K562 (cell line): ENCODE measurements at regions not wholly inside any gene's neighbourhood (a gene's known extent, or its start where the extent isn't known, plus 50 kb on each side); places are given as distances from the start of the nearest gene placed in this dataset.

Experiments used
- ATAC-seq: fragments of 200-7000 bp; cut with Tn5 transposase; 3 replicates; pipeline ENCODE4 v1.9.1; 2020; ENCODE audit warnings: moderate library complexity
- BruUV-seq: library from RNA; stranded (reverse); fragments of 400-500 nt; replicated peaks from 2 replicates; lab custom pipeline; 2021; lab: Mats Ljungman, UMichigan
- CTCF ChIA-PET: fragments of 300-600 bp; formaldehyde crosslinking; extraction: SDS; loops from one replicate; lab custom pipeline; 2021; ENCODE audit warnings: low intra/inter-chr PET ratio; lab: Yijun Ruan, JAX
- POLR2A ChIA-PET: fragments of 300-600, 350-650 bp; sonication (Branson Sonifier 250); formaldehyde crosslinking; extraction: SDS; loops from one replicate; lab custom pipeline; 2021; ENCODE audit warnings: antibody characterized with exemption, inconsistent platforms; lab: Yijun Ruan, JAX
- DNase-seq, 4 experiments: peaks; one replicate each; pipeline versions ENCODE4 v3.0.0 to v3.0.0-alpha.2; 2011 to 2018; ENCODE audit warnings: low spot score in 3 of 4, mixed read lengths in 3 of 4; ENCODE audit errors: extremely low read depth in 1 of 4
- FAIRE-seq: peaks from 2 replicates; lab custom pipeline; 2011; peaks lifted over from hg19 to GRCh38; lab: Jason Lieb, UNC
- H2AFZ ChIP-seq: 2 replicates; pipeline ENCODE4 v1.6.0; 2011; ENCODE audit warnings: low read depth, low read length, control low read depth, inconsistent platforms
- H3K27ac ChIP-seq: fragments of 200-600 bp; 3 replicates; pipeline ENCODE4 v1.8.0; 2011; ENCODE audit warnings: low read depth, mild to moderate bottlenecking, control low read depth, inconsistent platforms, low read length, moderate library complexity, mixed read lengths; ENCODE audit errors: extremely low read depth
- H3K27me3 ChIP-seq, 2 experiments: fragments of 300-600 bp in 1 of 2; 2 replicates in 1 of 2; 3 replicates in 1 of 2; pipeline versions ENCODE4 v1.6.0 to v1.8.0; 2011; ENCODE audit warnings: inconsistent platforms in 2 of 2, low read length in 2 of 2, mild to moderate bottlenecking in 1 of 2, mixed read lengths in 1 of 2, moderate library complexity in 1 of 2; ENCODE audit not compliant: control insufficient read depth in 2 of 2, insufficient read depth in 2 of 2
- H3K36me3 ChIP-seq: fragments of 300-600 bp; 3 replicates; pipeline ENCODE4 v1.8.0; 2011; ENCODE audit warnings: mild to moderate bottlenecking, low read length, inconsistent platforms; ENCODE audit not compliant: control insufficient read depth, insufficient read depth
- H3K4me1 ChIP-seq, 2 experiments: fragments of 200-600 bp in 1 of 2; replicated peaks in 1 of 2; 2 replicates in 1 of 2; 3 replicates in 1 of 2; pipeline versions ENCODE4 v1.5.1 to v1.8.0; 2011; ENCODE audit warnings: inconsistent platforms in 2 of 2, low read length in 2 of 2, mild to moderate bottlenecking in 1 of 2, mixed read lengths in 1 of 2, moderate library complexity in 1 of 2; ENCODE audit not compliant: control insufficient read depth in 2 of 2, insufficient read depth in 2 of 2
- H3K4me2 ChIP-seq: 2 replicates; pipeline ENCODE4 v1.6.1; 2011; ENCODE audit warnings: low read length, control low read depth, inconsistent platforms, mixed read lengths; ENCODE audit not compliant: insufficient read depth
- H3K4me3 ChIP-seq: fragments of 200-600 bp; sonication (generic), shearing (Covaris generic); 2 replicates; pipeline ENCODE4 v1.5.1; 2016; ENCODE audit warnings: control low read depth, inconsistent platforms
- H3K79me2 ChIP-seq: fragments of 200-600 bp; 3 replicates; pipeline ENCODE4 v1.8.0; 2011; ENCODE audit warnings: low read length, inconsistent platforms; ENCODE audit not compliant: control insufficient read depth, insufficient read depth
- H3K9ac ChIP-seq, 2 experiments: 2 replicates each; pipeline versions ENCODE4 v1.6.0 to v1.6.1; 2011; ENCODE audit warnings: low read depth in 2 of 2, low read length in 2 of 2, control low read depth in 1 of 2, inconsistent platforms in 1 of 2, mild to moderate bottlenecking in 1 of 2, mixed read lengths in 1 of 2; ENCODE audit not compliant: insufficient read depth in 1 of 2
- H3K9me1 ChIP-seq: one replicate; pipeline ENCODE4 v1.6.0; 2011; ENCODE audit warnings: inconsistent platforms, mild to moderate bottlenecking, low read length, moderate library complexity; ENCODE audit not compliant: control insufficient read depth, insufficient read depth
- H3K9me3 ChIP-seq: replicated peaks from 2 replicates; pipeline ENCODE4 v1.5.1; 2011; ENCODE audit warnings: low read depth, low read length, inconsistent platforms; ENCODE audit not compliant: control insufficient read depth, insufficient read depth
- H4K20me1 ChIP-seq: replicated peaks from 2 replicates; pipeline ENCODE4 v1.6.1; 2011; ENCODE audit warnings: low read length, inconsistent platforms, mixed read lengths; ENCODE audit not compliant: control insufficient read depth, insufficient read depth
- LEF1 ChIP-seq: fragments of 450-650 bp; IDR thresholded peaks from 2 replicates; pipeline ENCODE4 v1.6.1; 2016; ENCODE audit warnings: mild to moderate bottlenecking
- RAD21 ChIP-seq, 2 experiments: fragments of 250-450 bp in 1 of 2; fragments of 450-650 bp in 1 of 2; sonication (Bioruptor Pico) in 1 of 2; formaldehyde crosslinking in 1 of 2; IDR thresholded peaks in 1 of 2; conservative IDR thresholded peaks in 1 of 2; 2 replicates each; pipeline versions ENCODE4 v1.4.0 to v1.8.0; 2020 to 2022; ENCODE audit warnings: mild to moderate bottlenecking in 2 of 2, moderate library complexity in 1 of 2
- WGBS: fragments of 100-300 bp; shearing (Covaris generic); methylation state at CpG from one replicate; pipeline ENCODE4 v1.1.6; 2016; ENCODE audit warnings: low coverage, mixed read lengths; ENCODE audit not compliant: insufficient coverage; ENCODE audit errors: missing lambda C conversion rate; 5-methylcytosine and 5-hydroxymethylcytosine counted together
- in situ Hi-C: fragments of 300-500 bp; cut with MboI; formaldehyde crosslinking; loops from 4 replicates; pipeline ENCODE4 v1.15.0; 2018; ENCODE audit warnings: inconsistent platforms, mixed read lengths
- intact Hi-C: fragments of 100-400 bp; cut with micrococcal nuclease; formaldehyde crosslinking; loops from 2 replicates; pipeline ENCODE4 v1.14.2; 2022
- TF ChIP-seq, protein P1 (sequence below): fragments of 250-450 bp; sonication (Bioruptor Pico); IDR thresholded peaks from 2 replicates; pipeline ENCODE4 v1.5.0; 2021; ENCODE audit warnings: mild to moderate bottlenecking, moderate library complexity
- TF ChIP-seq, protein P2 (sequence below), 3 experiments: IDR thresholded peaks in 2 of 3; conservative IDR thresholded peaks in 1 of 3; 2 replicates each; pipeline ENCODE4 v1.5.1; 2011 to 2012; ENCODE audit warnings: low read length in 3 of 3, mild to moderate bottlenecking in 3 of 3, control low read depth in 2 of 3, improper control_type of control experiment in 1 of 3, inconsistent platforms in 1 of 3, low read depth in 1 of 3, mixed read lengths in 1 of 3, moderate library complexity in 1 of 3; ENCODE audit not compliant: insufficient read depth in 2 of 3

DNA sequence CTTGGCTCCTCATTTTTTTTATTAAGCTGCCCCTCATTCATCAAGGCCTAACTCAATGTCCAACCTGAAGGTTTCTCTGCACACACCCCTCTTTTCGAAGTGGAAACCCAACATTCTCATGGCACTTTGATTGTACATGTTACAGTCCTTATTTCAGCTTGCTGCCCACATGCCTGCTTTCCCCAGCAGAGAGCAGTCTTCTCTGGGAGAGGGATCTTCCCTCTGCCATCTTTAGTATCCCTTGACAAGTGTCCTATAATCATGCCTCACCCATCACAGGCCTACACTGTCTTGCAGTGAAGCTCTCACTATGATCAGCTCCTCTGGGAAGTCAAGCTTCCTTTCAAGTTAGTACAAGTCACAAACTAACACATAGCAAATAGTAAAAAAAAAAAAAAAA is 175.1 kb downstream of the ACER2 start:
- no peak for TF ChIP-seq LEF1
- peak in 1 of 2 experiments; percentile 59; a peak in 2 of 4 replicates for TF ChIP-seq RAD21 (CRISPR knock-in tag; conservative IDR thresholded peaks at IDR 0.05 in 1 of 2, IDR thresholded peaks at IDR 0.05 in 1 of 2)
- TF ChIP-seq, protein P1, sequence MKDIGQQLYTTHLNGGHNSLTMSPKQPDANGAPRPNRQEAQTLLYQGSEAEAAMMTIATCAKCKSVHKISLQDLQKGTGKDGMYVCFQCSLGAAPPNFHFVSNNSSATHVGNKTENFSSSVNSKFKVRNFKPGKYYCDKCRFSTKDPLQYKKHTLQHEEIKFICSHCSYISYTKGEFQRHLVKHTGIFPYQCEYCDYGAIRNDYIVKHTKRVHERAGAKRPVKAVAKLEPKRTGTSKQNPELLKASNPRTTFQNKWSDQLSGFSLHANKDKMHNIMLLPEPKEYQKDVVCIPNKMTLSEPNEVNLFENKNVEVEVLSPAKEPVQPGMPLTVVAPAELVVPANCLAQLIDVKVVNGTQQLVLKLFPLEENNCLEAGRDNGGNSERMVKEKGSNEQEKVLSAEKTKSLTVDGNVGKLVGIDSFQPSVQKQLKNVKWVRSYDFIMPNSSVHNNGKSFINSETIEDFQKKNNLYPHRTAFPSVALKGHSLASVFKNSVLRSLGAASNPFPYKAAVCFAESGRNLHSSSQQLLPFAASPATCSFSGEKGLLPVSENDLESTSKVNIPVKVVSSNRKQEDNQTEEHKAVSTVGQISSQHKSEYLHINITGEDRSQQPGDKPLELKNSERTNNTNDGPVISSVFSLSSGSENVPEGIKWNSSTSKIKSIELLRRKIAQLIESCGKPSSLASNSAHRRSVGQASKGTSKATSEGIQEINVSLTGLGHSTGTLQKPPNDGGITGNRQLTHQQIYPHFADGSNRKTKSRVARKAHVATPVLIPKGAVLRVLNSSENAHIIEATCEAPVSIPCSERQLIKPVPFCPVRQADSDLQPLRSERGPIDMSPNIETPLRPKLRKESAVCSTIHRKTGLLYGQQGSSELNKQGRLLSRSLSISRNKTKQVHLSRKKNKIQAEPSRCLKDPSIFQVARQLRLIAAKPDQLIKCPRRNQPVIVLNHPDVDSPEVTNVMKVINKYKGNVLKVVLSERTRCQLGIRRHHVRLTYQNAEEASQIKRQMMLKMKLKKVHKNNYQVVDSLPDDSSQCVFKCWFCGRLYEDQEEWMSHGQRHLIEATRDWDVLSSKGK (CRISPR knock-in tag): no peak
- TF ChIP-seq, protein P2, sequence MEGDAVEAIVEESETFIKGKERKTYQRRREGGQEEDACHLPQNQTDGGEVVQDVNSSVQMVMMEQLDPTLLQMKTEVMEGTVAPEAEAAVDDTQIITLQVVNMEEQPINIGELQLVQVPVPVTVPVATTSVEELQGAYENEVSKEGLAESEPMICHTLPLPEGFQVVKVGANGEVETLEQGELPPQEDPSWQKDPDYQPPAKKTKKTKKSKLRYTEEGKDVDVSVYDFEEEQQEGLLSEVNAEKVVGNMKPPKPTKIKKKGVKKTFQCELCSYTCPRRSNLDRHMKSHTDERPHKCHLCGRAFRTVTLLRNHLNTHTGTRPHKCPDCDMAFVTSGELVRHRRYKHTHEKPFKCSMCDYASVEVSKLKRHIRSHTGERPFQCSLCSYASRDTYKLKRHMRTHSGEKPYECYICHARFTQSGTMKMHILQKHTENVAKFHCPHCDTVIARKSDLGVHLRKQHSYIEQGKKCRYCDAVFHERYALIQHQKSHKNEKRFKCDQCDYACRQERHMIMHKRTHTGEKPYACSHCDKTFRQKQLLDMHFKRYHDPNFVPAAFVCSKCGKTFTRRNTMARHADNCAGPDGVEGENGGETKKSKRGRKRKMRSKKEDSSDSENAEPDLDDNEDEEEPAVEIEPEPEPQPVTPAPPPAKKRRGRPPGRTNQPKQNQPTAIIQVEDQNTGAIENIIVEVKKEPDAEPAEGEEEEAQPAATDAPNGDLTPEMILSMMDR (IDR thresholded peaks at IDR 0.05 in 2 of 3, conservative IDR thresholded peaks at IDR 0.05 in 1 of 3; ENCODE audit: insufficient read depth in 2 of 3, low read depth in 1 of 3, low read length in 3 of 3): peak in 2 of 3 experiments; percentile 15 to 24; a peak in 3 of 6 replicates
- H3K9me1 ChIP-seq: no peaks in the 10 kb centered on the region
- FAIRE-seq (no peak), DNase-seq (peak in 1 of 4 experiments; percentile 1), ATAC-seq (peak; percentile 31; the same call in 1 of the 3 replicates)
- no peaks in the 10 kb centered on the region for H3K79me2 ChIP-seq
- H3K4me3 ChIP-seq: no peak overlapping the region
- CTCF ChIA-PET: interaction anchor here (0.6 kb wide), 1 partner anchor 55 kb away, joined by 3 read pairs; no protein-coding TSS in a partner anchor
- intact Hi-C loops: no loop called here
- in situ Hi-C loops: no loop called here
- BruUV-seq: no TSS peak
- H3K27ac ChIP-seq: no peak overlapping the region
- H3K27me3 ChIP-seq: no peaks in the 10 kb centered on the region
- no peak overlapping the region for H3K4me2 ChIP-seq
- no peak overlapping the region for H3K9ac ChIP-seq
- H3K9me3 ChIP-seq: no peaks in the 10 kb centered on the region
- H3K4me1 ChIP-seq: no peaks in the 10 kb centered on the region
- 0% methylated on average over 1 of the region's 1 CpG for WGBS
- H2AFZ ChIP-seq: no peak overlapping the region
- no peaks in the 10 kb centered on the region for H3K36me3 ChIP-seq
- no peaks in the 10 kb centered on the region for H4K20me1 ChIP-seq
- POLR2A ChIA-PET: interaction anchor here (0.9 kb wide), 1 partner anchor 116 kb away, joined by 3 read pairs; no protein-coding TSS in a partner anchor
